Mesodermal cell (in vitro differentiated cells): ENCODE measurements at regions not wholly inside any gene's neighbourhood (a gene's known extent, or its start where the extent isn't known, plus 50 kb on each side); places are given as distances from the start of the nearest gene placed in this dataset.

Experiments
- H3K27ac ChIP-seq: 2 replicates; pipeline ENCODE4 v1.7.0; 2013; ENCODE audit warnings: mild to moderate bottlenecking, low read depth, low read length, moderate library complexity; ENCODE audit not compliant: severe bottlenecking
- H3K36me3 ChIP-seq: 2 replicates; pipeline ENCODE4 v1.7.1; 2013; ENCODE audit warnings: mild to moderate bottlenecking, low read length, moderate library complexity; ENCODE audit not compliant: control insufficient read depth, insufficient read depth
- H3K4me1 ChIP-seq: one replicate; pipeline ENCODE4 v1.7.1; 2013; ENCODE audit warnings: mild to moderate bottlenecking, low read length; ENCODE audit not compliant: insufficient read depth, control insufficient read depth, poor library complexity, severe bottlenecking
- H3K4me3 ChIP-seq: 2 replicates; pipeline ENCODE4 v1.7.0; 2013; ENCODE audit warnings: low read length, control low read depth, mild to moderate bottlenecking; ENCODE audit not compliant: insufficient read depth, poor library complexity, severe bottlenecking; ENCODE audit errors: extremely low read depth
- H3K9me3 ChIP-seq: 2 replicates; pipeline ENCODE4 v1.7.1; 2013; ENCODE audit warnings: mild to moderate bottlenecking, low read length, moderate library complexity; ENCODE audit not compliant: control insufficient read depth
- WGBS, 2 experiments: methylation state at CpG; one replicate each; pipeline ENCODE4 v1.1.5; 2013; ENCODE audit warnings: missing lambda C conversion rate in 2 of 2; ENCODE audit not compliant: insufficient coverage in 2 of 2; 5-methylcytosine and 5-hydroxymethylcytosine counted together

- Histone ChIP-seq H3K36me3 (no peaks in the 10 kb centered on the region), H3K4me3 (no peak overlapping the region), H3K4me1 (no peaks in the 10 kb centered on the region), H3K27ac (no peak overlapping the region), H3K9me3 (no peaks in the 10 kb centered on the region)
- WGBS, 2 experiments: 79 to 92% methylated on average over 2 of the region's 2 CpGs
These were observed 358.4 kb downstream of the TMEM38B start for GRCh38 chr9:106052735-106053134.

DNA sequence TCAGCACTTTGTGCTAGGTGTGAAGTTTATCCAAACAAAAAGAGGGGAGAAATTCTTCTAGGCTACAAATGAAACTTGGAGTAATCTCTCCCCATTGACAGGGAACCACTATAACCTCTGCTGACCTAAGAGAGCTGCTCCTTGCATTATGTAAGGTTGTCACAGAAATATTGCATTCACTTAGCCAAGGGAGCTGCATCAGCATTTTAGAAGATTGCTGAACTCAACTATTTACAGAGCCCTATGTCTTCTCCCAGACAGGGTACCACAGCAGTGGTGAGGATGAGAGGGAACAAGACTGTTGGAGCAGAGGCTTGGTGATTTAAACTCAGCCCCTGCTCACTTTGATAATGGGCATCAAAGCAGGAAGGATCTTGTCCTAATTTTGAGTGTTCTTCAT lies 362.0 kb downstream of the TMEM38B start:
- no peaks in the 10 kb centered on the region for H3K36me3 ChIP-seq
- no peak overlapping the region for H3K4me3 ChIP-seq

GRCh38 chr9:106058460-106058859 lies 364.1 kb downstream of the TMEM38B start:
- Histone ChIP-seq H3K27ac (no peak overlapping the region), H3K4me1 (no peaks in the 10 kb centered on the region), H3K36me3 (no peaks in the 10 kb centered on the region), H3K9me3 (peaks cover 3% of the 10 kb centered on the region), H3K4me3 (no peak overlapping the region)
- WGBS, 2 experiments: 84 to 97% methylated on average over 5 to 8 of the region's 8 CpGs

More for the DNA sequence above, 362.0 kb downstream of the TMEM38B start:
- H3K9me3 ChIP-seq: peaks cover 3% of the 10 kb centered on the region
- H3K4me1 ChIP-seq: no peaks in the 10 kb centered on the region
- no peak overlapping the region for H3K27ac ChIP-seq

DNA sequence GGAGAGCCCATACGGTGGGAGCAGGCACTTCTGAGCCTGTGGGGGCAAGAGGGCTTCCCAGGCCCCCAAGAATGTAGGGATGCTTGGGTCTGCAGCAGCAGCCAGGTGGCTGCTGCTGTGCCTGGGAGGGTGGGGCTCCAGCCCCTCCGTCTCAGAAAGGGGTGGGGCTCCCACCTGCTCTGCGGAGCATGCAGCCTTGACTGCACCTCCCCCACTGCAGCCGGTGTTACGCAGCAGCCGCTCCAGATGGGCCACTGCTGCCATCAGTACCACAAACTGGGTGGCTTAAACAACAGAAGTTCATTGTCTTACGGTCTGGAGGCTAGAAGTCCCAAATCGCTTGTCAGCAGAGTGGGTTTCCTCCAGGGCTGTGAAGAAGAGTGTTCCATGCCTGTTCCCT lies 365.5 kb downstream of the TMEM38B start:
- 86 to 91% methylated on average over 7 to 8 of the region's 8 CpGs for WGBS, 2 experiments
- Histone ChIP-seq H3K9me3 (peaks cover 3% of the 10 kb centered on the region), H3K36me3 (no peaks in the 10 kb centered on the region), H3K4me1 (no peaks in the 10 kb centered on the region), H3K4me3 (no peak overlapping the region), H3K27ac (no peak overlapping the region)

DNA sequence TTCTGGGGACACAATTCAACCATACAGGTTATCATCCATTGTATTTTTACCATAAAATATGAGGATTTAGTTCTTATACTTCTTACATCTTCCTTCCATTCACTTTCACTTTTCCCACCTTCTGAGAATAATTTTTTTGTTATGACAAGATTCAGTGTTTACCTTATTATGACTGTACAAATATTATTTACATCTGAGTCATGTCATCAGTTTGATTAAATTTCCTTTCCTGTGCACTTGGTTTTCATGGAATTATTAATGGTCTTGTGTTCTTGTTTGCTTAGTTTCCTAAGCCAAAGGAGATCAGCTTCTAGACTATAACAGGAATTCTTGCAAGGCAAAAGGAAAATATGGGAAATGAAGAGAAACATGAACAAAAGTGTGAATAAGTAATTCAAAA lies 366.5 kb downstream of the TMEM38B start:
- Histone ChIP-seq H3K36me3 (no peaks in the 10 kb centered on the region), H3K4me3 (no peak overlapping the region), H3K9me3 (peaks cover 3% of the 10 kb centered on the region), H3K4me1 (no peaks in the 10 kb centered on the region), H3K27ac (no peak overlapping the region)

DNA sequence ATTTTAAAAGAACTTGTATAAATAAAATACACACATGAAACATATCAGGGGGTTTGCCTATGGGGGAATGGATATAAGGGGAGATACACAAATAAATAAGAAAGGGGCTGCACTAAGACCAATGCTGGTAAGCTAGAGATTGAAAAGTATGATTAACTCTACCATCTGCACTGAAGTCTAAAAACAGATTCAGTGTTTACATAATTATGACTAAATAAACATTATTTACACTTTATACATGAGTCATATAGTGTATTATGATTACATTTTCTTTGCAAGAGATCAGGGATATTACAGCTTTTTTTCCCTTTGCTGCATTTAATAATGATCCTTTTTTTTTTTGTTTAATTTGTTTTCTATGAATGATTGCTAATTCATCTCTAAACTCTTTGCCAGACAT lies 367.9 kb downstream of the TMEM38B start:
- H3K9me3 ChIP-seq: peaks cover 3% of the 10 kb centered on the region
- no peak overlapping the region for H3K27ac ChIP-seq
- H3K4me3 ChIP-seq: no peak overlapping the region
- H3K36me3 ChIP-seq: no peaks in the 10 kb centered on the region
- no peaks in the 10 kb centered on the region for H3K4me1 ChIP-seq

GRCh38 chr9:106065136-106065535 lies 370.8 kb downstream of the TMEM38B start:
- no peaks in the 10 kb centered on the region for H3K9me3 ChIP-seq
- no peak overlapping the region for H3K27ac ChIP-seq
- no peaks in the 10 kb centered on the region for H3K36me3 ChIP-seq
- H3K4me3 ChIP-seq: no peak overlapping the region
- WGBS, 2 experiments: 100% methylated on average over 1 of the region's 3 CpGs; no CpG with 5 or more reads in 1 of the 2 experiments
- H3K4me1 ChIP-seq: no peaks in the 10 kb centered on the region

- H3K4me1 ChIP-seq: no peaks in the 10 kb centered on the region
- no peak overlapping the region for H3K4me3 ChIP-seq
- H3K36me3 ChIP-seq: no peaks in the 10 kb centered on the region
- no peak overlapping the region for H3K27ac ChIP-seq
- WGBS, 2 experiments: 100% methylated on average over 1 of the region's 2 CpGs; no CpG with 5 or more reads in 1 of the 2 experiments
- no peaks in the 10 kb centered on the region for H3K9me3 ChIP-seq
These were observed 371.4 kb downstream of the TMEM38B start for GRCh38 chr9:106065579-106066214.

DNA sequence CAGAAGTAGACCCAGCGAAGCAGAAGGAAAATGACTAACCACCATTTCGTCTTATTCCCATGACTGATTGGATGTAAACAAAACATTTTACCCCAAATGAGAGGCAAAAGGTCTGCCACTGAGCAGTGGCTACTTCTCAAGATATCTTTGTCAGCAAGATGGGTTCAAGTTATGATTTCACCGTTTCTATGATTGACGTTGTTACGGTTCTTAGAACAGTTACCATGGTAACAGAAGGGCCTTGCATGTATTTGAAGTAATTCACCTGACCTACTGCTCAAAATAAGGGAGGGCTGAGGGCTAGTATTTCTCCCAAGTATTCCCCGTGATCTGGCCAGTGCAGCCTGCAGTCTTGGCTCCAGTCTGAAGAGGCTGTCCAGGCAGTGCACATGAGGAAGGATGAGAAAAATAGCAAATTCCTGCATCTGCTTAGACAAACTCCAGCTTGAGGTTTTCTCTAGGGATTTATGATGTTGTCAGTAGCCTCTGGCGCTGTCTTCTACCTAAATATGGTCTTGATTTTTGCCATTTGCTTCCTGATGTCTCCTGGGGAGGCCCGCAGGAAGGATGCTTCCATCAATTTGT lies 372.7 kb downstream of the TMEM38B start:
- H3K4me3 ChIP-seq: no peak overlapping the region
- H3K36me3 ChIP-seq: no peaks in the 10 kb centered on the region
- H3K4me1 ChIP-seq: no peaks in the 10 kb centered on the region
- 89 to 96% methylated on average over 7 to 8 of the region's 8 CpGs for WGBS, 2 experiments
- H3K27ac ChIP-seq: no peak overlapping the region
- H3K9me3 ChIP-seq: no peaks in the 10 kb centered on the region

- Histone ChIP-seq H3K27ac (no peak overlapping the region), H3K36me3 (no peaks in the 10 kb centered on the region), H3K4me1 (no peaks in the 10 kb centered on the region), H3K4me3 (no peak overlapping the region), H3K9me3 (no peaks in the 10 kb centered on the region)
- 90 to 100% methylated on average over 2 of the region's 2 CpGs for WGBS, 2 experiments
These were observed 374.9 kb downstream of the TMEM38B start for GRCh38 chr9:106069241-106069640.

GRCh38 chr9:106072421-106072820 lies 378.1 kb downstream of the TMEM38B start:
- Histone ChIP-seq H3K4me1 (no peaks in the 10 kb centered on the region), H3K27ac (no peak overlapping the region), H3K4me3 (no peak overlapping the region), H3K36me3 (no peaks in the 10 kb centered on the region), H3K9me3 (no peaks in the 10 kb centered on the region)
- WGBS, 2 experiments: no CpG with 5 or more reads among the region's 1 CpG
